HG03108 (cell line): ENCODE measurements at regions not wholly inside any gene's neighbourhood (a gene's known extent, or its start where the extent isn't known, plus 50 kb on each side); places are given as distances from the start of the nearest gene placed in this dataset.
"Not testable (repeated sequence)": the region's sequence is repeated elsewhere in the genome, so short reads cannot be mapped to it uniquely, and the experiment has no call there.

Source experiments
- ATAC-seq: cut with Tn5 transposase; IDR thresholded peaks from one replicate; pipeline ENCODE4 v1.9.1; 2021; ENCODE audit warnings: moderate library complexity; ENCODE audit not compliant: unreplicated experiment

GRCh38 chr1:209132736-209133467 is 450.6 kb upstream of the CAMK1G start:
- ATAC-seq: no peak

DNA sequence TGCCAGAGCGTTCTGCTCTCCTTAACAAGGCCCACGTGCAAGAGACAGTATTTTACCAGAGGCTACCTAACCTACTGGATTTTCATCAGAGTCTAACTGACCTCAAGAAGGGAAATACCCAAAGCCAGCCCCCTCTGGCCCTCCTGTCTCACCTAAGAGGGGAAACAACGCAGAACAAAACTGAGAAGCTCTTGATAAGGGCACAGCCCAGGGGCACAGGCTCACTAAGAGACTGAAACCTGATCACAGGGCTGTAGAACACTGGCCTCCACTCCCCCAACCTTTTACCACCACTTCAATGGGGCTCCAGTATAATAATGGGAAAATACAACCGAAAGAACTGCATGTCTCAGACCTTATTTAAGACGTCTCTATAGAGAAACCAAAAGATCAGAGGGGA is 449.5 kb upstream of the CAMK1G start:
- ATAC-seq: no peak

DNA sequence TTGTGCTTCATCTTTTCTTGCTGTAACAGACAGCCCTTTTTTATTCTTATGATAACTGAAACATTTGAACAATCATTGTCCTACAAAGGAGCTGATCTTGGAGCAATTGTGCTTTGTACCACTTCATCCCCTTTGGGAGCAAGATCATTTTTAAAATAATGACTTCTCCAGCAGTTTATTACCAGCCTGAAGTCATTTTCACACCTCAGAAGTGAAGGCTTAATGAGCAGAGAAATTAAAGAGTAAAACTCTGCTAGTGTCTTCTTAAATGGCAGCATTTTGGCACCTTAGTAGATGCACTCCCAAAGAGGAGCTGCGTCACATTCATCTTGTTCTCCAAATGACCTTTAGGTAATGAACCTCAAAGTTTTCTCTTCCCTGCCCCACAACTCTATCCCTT is 439.6 kb upstream of the CAMK1G start:
- ATAC-seq: no peak

DNA sequence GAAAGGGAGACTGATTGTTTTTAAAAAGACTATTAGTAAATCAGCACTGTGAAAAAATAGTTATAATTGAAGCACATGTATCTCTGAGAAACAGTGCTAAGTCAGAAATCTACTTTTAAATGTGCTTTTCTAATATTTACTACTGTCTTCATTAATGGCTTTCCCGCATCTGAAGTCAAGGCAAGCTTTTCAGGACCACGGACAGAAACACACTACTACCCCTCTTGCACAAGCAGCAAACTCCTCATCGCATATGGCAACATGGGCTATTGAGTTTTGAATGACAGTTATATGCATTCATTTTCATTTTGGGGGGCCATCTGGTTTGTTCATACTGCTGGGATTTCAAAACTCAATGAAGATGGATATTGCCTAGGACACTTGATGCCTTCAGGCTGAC is 433.4 kb upstream of the CAMK1G start:
- no peak for ATAC-seq

DNA sequence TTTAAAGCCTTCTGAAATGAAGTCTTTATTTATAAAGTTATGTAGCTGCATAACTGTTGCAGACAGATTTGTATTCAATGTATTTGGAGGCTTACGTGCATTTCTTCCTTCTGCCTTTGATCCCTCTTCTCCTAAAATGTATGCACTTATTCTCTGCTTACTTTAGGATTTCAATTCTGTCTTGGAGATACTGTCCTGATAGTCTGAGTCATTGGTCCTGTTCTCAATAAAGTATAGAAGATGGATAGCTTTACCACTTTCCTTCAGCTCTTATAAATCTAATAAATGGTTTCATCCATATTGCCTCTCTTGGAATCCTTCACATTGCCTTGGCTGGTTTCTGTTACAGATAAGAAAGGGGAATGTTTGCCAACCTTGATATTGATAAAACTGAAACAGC is 430.1 kb upstream of the CAMK1G start:
- no peak for ATAC-seq

- no peak for ATAC-seq
These were observed 428.6 kb upstream of the CAMK1G start for GRCh38 chr1:209154912-209155311.

DNA sequence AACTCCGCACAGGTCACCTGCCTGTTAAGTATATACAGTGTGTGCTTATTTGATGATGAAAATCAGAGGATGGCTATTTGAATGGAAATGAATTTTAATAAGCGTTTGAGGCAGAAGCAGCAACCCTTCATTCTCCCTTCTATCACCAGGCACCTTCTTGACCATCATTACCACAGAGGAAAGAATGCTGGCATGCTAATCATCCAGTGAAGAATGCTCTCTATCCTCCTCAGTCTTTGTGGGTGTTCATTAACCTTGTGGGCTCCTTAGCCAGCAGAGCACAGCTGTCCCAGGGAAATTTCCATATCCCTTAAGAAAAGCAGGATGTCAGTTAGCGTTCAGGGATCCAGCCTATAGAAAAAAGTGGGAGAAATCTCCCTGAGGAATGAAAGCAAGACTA is 428.0 kb upstream of the CAMK1G start:
- no peak for ATAC-seq

- ATAC-seq: no peak
These were observed 426.5 kb upstream of the CAMK1G start for GRCh38 chr1:209156991-209157390.

GRCh38 chr1:209157546-209158249 is 425.8 kb upstream of the CAMK1G start:
- ATAC-seq: no peak

DNA sequence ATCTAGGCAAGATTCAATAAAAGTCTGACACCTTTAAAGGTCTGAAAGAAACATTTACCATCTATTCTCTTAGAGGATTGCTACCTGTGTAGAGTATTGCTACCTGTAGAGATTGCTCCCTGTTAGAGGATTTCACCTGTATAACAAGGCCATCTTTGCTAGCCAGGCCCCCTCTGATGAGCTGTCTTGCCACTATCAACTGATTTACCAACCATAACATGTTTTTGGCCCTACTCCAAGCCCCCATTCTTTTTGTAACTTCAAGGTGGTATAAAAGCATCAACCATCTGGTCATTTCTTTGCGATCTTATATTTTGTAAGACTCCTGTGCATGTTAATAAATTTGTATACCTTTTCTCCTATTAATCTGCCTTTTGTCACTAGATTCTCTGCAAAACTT is 424.7 kb upstream of the CAMK1G start:
- ATAC-seq: no peak

DNA sequence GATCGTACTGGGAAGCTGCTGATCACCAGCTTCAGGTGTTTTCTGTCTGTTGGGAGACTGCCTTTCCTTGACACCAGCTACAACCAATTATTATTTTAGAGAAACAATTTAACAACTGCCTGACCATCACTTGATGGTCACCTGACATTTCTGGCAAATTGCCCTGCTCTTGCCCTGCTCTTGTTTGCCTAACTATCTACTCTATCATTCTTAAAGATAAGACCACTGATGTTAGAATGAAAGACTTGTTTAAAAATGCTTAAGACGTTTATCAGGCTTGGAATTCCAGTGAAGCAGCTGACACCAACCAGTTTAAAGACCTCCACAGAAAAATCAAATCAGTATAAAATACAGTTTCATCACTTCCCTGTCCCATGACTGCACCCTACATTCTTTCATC is 423.3 kb upstream of the CAMK1G start:
- no peak for ATAC-seq

- no peak for ATAC-seq
These were observed 420.9 kb upstream of the CAMK1G start for GRCh38 chr1:209162651-209163050.

- no peak for ATAC-seq
These were observed 415.3 kb upstream of the CAMK1G start for GRCh38 chr1:209168204-209168603.

- ATAC-seq: no peak
These were observed 412.4 kb upstream of the CAMK1G start for GRCh38 chr1:209171151-209171550.

- no peak for ATAC-seq
These were observed 411.2 kb upstream of the CAMK1G start for GRCh38 chr1:209172286-209172685.

- ATAC-seq: not testable (repeated sequence)
These were observed 410.5 kb upstream of the CAMK1G start for GRCh38 chr1:209172792-209173542.

DNA sequence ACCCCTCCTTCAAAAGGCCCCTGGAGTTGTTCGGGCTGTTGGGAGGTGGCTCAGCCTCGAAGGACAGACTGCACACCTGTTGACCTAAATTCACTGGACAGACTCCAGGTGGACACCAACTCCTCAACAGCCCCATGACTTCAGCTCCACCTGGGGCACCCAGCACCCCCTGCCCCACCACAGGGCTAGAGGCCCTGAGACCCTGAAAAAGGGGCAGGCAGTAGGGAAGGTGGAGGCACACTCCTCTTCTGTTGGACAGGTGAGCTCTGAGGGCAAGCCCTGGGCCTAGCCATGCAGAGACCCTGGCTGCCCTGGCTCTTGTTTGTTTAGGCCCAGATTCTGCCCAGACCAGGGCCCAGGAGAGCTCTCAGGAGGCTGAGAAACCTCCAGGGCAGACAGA is 409.7 kb upstream of the CAMK1G start:
- not testable (repeated sequence) for ATAC-seq

DNA sequence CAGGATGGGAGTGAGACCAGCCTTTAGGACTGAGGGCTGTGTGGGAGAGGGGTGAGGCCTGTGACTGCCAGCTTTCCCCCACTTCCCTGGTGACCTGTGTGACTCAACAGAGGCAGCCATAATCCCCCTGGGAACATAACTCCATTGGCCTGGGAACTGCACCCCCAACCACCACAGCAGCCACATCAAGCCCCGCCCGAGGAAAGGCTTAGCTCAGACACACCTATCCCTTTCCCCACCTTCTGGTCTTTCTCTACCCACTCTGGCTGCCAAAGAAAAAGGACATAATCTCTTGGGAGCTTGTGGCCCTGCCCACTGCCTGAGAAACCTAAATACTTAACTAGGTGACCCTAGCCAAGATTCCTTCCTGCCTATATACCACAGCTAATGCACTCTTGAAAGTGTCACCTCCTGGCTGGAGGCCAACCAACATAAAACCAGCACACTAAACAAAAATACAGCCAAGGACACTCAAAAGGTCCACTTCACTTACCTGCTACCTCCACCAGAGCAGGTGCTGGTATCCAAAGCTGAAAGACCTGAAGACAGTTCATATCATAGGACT is 406.6 kb upstream of the CAMK1G start:
- ATAC-seq: no peak

GRCh38 chr1:209183195-209183594 is 400.3 kb upstream of the CAMK1G start:
- ATAC-seq: no peak

GRCh38 chr1:209187589-209187988 is 395.9 kb upstream of the CAMK1G start:
- no peak for ATAC-seq

DNA sequence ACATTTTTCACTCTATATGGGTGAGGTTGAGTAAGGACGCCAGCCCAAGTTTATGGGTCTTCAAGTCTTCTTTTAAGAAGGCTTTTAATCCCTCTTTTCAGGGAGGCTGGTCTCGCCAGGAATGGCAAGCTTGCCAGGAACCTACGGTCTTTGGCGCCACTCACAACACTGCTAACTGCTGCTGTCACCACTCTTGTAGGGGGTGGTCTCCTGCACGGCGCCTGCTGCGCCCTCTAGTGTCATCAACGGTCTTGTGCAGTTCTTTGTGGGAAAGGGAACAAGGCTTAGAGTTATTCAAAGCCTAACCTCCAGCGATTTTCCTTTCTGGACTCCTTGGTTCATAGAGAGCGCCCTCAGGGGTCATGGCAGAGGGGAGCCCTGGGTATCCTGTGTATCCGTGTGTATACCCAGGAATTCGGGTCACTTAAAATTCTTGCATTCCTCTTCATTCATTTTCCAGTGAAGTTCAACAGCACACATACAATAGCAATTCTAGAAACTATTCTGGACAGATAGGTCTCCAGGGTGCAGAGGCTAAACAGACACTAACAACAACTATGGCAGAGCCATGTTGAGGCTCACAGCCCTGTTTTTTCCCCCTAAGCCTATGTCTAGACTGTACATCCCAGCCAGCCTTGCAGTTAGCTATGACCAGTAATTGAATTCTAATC is 392.8 kb upstream of the CAMK1G start:
- peak; percentile 50 for ATAC-seq
